Parathyroid adenoma (tissue), 2 donors: ENCODE measurements at regions not wholly inside any gene's neighbourhood (a gene's known extent, or its start where the extent isn't known, plus 50 kb on each side); places are given as distances from the start of the nearest gene placed in this dataset.

Experiments used
- H2AFZ ChIP-seq: fragments of 300-600 bp; sonication (generic); one replicate; pipeline ENCODE4 v1.7.0; 2017; ENCODE audit warnings: antibody characterized with exemption, mild to moderate bottlenecking
- H3K27ac ChIP-seq: fragments of 300-600 bp; sonication (generic); one replicate; pipeline ENCODE4 v1.7.0; 2017
- H3K27me3 ChIP-seq: fragments of 300-600 bp; sonication (generic); one replicate; pipeline ENCODE4 v1.7.0; 2017; ENCODE audit warnings: low read length; ENCODE audit not compliant: control insufficient read depth, insufficient read depth
- H3K36me3 ChIP-seq: fragments of 300-600 bp; sonication (generic); one replicate; pipeline ENCODE4 v1.7.0; 2017; ENCODE audit warnings: low read length; ENCODE audit not compliant: control insufficient read depth, insufficient read depth
- H3K4me1 ChIP-seq: fragments of 300-600 bp; sonication (generic); one replicate; pipeline ENCODE4 v1.7.0; 2017; ENCODE audit warnings: control low read depth
- H3K4me2 ChIP-seq: fragments of 300-600 bp; sonication (generic); one replicate; pipeline ENCODE4 v1.7.0; 2017; ENCODE audit warnings: low read length
- H3K4me3 ChIP-seq: fragments of 300-600 bp; sonication (generic); one replicate; pipeline ENCODE4 v1.7.0; 2017; ENCODE audit warnings: low read depth, low read length
- H3K79me2 ChIP-seq: fragments of 300-600 bp; sonication (generic); one replicate; pipeline ENCODE4 v1.7.0; 2017; ENCODE audit warnings: control low read depth
- H3K9ac ChIP-seq: fragments of 300-600 bp; sonication (generic); one replicate; pipeline ENCODE4 v1.7.0; 2017; ENCODE audit warnings: mild to moderate bottlenecking
- H3K9me3 ChIP-seq: fragments of 300-600 bp; sonication (generic); one replicate; pipeline ENCODE4 v1.7.0; 2017; ENCODE audit warnings: low read length; ENCODE audit not compliant: control insufficient read depth
- TF ChIP-seq, protein P1 (sequence below): fragments of 300-600 bp; sonication (generic); IDR thresholded peaks from one replicate; pipeline ENCODE4 v1.7.0; 2017; ENCODE audit warnings: antibody characterized with exemption, mild to moderate bottlenecking
- donor health status: primary hyperparathyroidism.

DNA sequence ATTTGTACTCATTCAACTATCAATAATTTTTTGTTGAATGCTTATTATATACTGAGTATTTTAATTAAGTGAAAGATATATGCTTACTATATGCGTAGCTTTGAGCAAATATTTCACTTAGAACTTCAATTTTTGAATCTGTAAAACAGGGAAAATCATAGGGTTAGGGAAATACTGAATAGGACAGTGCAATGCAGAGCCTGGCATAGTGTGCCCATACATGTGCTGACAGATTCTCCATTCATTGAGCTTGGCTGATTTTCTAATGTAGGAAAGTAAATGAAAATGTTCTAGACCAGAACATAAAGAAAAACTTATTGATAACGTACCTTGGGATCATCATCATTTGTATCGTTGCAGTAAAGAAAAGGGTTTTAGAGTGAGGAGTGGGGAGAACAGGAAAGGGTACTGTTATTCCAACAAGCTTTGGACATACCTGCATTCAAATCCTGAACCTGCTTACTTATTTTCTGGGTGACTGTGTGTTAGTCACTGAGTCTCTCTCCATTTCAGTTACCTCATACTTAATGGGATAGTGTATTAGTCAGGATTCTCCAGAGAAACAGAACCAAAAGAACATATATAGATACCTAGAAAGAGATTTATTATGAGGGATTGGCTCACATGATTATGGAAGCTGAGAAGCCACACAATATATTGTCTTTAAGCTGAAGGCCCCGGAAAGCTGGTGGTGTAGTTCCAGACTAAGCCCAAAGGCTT lies 436.4 kb downstream of the ADAMTS20 start:
- TF ChIP-seq, protein P1, sequence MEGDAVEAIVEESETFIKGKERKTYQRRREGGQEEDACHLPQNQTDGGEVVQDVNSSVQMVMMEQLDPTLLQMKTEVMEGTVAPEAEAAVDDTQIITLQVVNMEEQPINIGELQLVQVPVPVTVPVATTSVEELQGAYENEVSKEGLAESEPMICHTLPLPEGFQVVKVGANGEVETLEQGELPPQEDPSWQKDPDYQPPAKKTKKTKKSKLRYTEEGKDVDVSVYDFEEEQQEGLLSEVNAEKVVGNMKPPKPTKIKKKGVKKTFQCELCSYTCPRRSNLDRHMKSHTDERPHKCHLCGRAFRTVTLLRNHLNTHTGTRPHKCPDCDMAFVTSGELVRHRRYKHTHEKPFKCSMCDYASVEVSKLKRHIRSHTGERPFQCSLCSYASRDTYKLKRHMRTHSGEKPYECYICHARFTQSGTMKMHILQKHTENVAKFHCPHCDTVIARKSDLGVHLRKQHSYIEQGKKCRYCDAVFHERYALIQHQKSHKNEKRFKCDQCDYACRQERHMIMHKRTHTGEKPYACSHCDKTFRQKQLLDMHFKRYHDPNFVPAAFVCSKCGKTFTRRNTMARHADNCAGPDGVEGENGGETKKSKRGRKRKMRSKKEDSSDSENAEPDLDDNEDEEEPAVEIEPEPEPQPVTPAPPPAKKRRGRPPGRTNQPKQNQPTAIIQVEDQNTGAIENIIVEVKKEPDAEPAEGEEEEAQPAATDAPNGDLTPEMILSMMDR = no peak
- Histone ChIP-seq H3K4me1 (no peaks in the 10 kb centered on the region), H3K4me2 (no peak overlapping the region), H3K36me3 (no peaks in the 10 kb centered on the region), H3K4me3 (no peak overlapping the region), H2AFZ (no peak overlapping the region), H3K9ac (no peak overlapping the region), H3K9me3 (no peaks in the 10 kb centered on the region), H3K27me3 (no peaks in the 10 kb centered on the region), H3K27ac (no peak overlapping the region), H3K79me2 (no peaks in the 10 kb centered on the region)

DNA sequence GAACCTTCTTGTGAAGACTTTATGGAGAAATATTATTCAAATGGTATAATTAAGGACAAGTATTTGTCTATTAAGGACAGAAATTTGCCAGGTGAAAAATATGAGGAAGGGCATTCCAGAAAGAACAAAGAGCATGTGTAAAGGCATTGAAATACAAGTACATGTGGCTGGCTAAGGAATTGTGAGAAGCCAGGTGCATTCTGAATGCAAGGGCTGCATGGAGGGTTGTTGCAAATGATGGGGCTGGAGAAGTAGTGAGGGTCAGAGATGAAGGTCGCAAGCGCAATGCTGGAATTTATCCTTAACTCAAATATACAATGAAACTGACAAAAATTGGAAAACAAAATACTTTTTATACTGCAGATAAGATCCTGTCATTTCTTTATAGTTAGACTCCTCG lies 437.7 kb downstream of the ADAMTS20 start:
- H3K9ac ChIP-seq = no peak overlapping the region
- TF ChIP-seq, protein P1 = no peak

DNA sequence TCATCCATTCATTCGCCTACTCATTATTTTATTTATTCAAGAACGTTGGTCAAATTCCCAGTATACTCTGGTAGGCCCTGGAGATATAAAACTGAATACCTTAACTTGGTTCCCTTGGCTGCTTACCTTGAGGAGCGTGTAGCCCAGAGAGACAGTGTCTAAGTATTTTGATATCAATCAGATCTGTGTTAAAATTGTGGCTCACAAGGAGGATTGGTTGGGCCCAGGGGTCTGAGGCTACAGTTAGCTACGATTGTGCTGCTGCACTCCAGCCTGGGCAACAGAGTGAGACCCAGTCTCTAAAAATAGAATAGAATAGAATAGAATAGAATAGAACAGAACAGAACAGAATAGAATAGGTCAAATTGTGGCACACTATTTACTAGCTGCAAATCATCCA lies 438.4 kb downstream of the ADAMTS20 start:
- no peak overlapping the region for H3K4me3 ChIP-seq
- H3K27ac ChIP-seq = no peak overlapping the region
- H3K4me1 ChIP-seq = no peaks in the 10 kb centered on the region
- TF ChIP-seq, protein P1 = no peak
- H3K9ac ChIP-seq = no peak overlapping the region
- H2AFZ ChIP-seq = no peak overlapping the region
- no peaks in the 10 kb centered on the region for H3K9me3 ChIP-seq
- H3K79me2 ChIP-seq = no peaks in the 10 kb centered on the region
- no peaks in the 10 kb centered on the region for H3K36me3 ChIP-seq
- H3K4me2 ChIP-seq = no peak overlapping the region
- no peaks in the 10 kb centered on the region for H3K27me3 ChIP-seq

More for the DNA sequence above, 437.7 kb downstream of the ADAMTS20 start:
- H3K27ac ChIP-seq = no peak overlapping the region
- no peaks in the 10 kb centered on the region for H3K9me3 ChIP-seq
- H2AFZ ChIP-seq = no peak overlapping the region
- H3K4me1 ChIP-seq = no peaks in the 10 kb centered on the region
- no peaks in the 10 kb centered on the region for H3K79me2 ChIP-seq
- H3K4me3 ChIP-seq = no peak overlapping the region
- H3K27me3 ChIP-seq = no peaks in the 10 kb centered on the region
- H3K4me2 ChIP-seq = no peak overlapping the region
- H3K36me3 ChIP-seq = no peaks in the 10 kb centered on the region

DNA sequence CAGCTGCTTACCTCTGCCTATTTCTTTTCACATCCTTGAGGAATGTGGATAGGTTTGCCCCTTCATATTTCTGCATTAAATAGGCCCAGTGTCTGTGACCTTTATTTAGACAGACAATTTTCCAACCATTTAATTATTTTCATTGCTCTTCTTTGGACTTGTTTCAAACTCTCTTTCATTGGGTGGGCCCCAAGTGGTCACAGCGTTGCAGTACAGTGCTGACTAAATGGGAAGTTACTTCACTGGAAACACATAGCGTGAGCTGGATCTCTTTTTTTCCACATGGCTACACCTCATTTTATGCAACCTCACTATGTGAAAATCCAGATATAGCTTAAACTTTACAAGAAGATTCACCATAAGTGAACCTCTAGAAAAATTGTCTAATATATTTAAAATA lies 438.9 kb downstream of the ADAMTS20 start:
- no peaks in the 10 kb centered on the region for H3K27me3 ChIP-seq
- no peak overlapping the region for H3K27ac ChIP-seq
- no peak overlapping the region for H3K9ac ChIP-seq
- H3K4me3 ChIP-seq = no peak overlapping the region
- no peaks in the 10 kb centered on the region for H3K9me3 ChIP-seq
- no peak overlapping the region for H2AFZ ChIP-seq
- H3K4me1 ChIP-seq = no peaks in the 10 kb centered on the region
- TF ChIP-seq, protein P1 = no peak
- H3K79me2 ChIP-seq = no peaks in the 10 kb centered on the region
- no peaks in the 10 kb centered on the region for H3K36me3 ChIP-seq
- no peak overlapping the region for H3K4me2 ChIP-seq
